Brain microvascular endothelial cell (primary cell): ENCODE measurements at regions not wholly inside any gene's neighbourhood (a gene's known extent, or its start where the extent isn't known, plus 50 kb on each side); places are given as distances from the start of the nearest gene placed in this dataset.

Source experiments
- DNase-seq: peaks from one replicate; pipeline ENCODE4 v3.0.0-alpha.2; 2020
- H3K27ac ChIP-seq: fragments of 250-450 bp; sonication (Bioruptor Pico); 2 replicates; pipeline ENCODE4 v1.5.1; 2020; ENCODE audit warnings: mild to moderate bottlenecking, moderate library complexity
- H3K27me3 ChIP-seq: fragments of 250-450 bp; sonication (Bioruptor Pico); replicated peaks from 2 replicates; pipeline ENCODE4 v1.5.1; 2020; ENCODE audit warnings: mild to moderate bottlenecking
- H3K36me3 ChIP-seq: fragments of 250-450 bp; sonication (Bioruptor Pico); replicated peaks from 2 replicates; pipeline ENCODE4 v1.5.1; 2020; ENCODE audit warnings: mild to moderate bottlenecking
- H3K4me3 ChIP-seq: 2 replicates; pipeline ENCODE4 v1.5.1; 2011; ENCODE audit warnings: low read depth, mild to moderate bottlenecking, control low read depth, low read length, moderate library complexity
- in situ Hi-C: cut with HindIII; loops from 2 replicates; pipeline ENCODE4 v1.10.0; 2017; ENCODE audit warnings: low sequenced_read_pairs, low pct_ligation_motif_present
- TF ChIP-seq, protein P1 (sequence below): IDR thresholded peaks from 2 replicates; pipeline ENCODE4 v1.5.1; 2011; ENCODE audit warnings: low read depth, mild to moderate bottlenecking, moderate library complexity, low read length, control low read depth, inconsistent platforms; ENCODE audit errors: missing control alignments

DNA sequence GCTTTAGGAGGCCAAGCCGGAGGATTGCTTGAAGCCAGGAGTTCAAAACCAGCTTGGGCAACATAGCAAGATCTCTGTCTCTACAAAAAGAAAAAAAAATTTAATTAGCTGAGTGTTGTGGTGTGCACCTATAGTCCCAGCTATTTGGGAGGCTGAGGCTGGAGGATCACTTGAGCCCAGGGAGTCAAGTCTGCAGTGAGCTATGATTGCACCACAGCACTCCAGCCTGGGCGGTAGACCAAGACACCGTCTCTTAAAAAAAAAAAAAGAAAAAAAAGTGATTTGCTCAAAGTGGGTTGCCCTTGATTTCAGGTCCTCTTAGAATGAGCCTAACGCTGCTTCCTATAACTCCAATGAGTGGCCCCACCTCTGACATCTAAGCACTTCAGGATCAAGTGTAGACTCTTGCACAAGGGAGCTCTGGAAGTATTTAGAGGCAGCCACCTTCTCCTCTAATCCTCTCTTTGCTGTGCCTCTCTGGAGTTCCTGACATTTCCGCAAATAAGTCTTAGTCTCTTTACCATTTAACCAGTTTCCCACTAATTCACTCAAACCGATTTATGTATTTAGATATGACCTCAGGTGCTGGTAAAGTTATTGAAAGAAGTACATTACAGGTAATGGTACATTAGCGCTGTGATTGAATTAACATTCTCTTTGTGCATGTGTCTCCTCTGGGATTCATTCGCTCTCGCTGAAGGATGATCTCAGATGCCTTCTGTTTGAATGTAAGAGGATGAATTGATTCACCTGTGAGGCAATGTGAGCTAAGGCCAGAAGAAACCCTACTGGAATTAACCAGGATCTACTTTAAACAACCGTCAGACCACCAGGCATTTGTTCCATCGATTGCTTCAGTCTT is 60.8 kb upstream of the CELF2 start:
- H3K27me3 ChIP-seq: no peaks in the 10 kb centered on the region
- no peak for DNase-seq
- in situ Hi-C loops: no loop called here

DNA sequence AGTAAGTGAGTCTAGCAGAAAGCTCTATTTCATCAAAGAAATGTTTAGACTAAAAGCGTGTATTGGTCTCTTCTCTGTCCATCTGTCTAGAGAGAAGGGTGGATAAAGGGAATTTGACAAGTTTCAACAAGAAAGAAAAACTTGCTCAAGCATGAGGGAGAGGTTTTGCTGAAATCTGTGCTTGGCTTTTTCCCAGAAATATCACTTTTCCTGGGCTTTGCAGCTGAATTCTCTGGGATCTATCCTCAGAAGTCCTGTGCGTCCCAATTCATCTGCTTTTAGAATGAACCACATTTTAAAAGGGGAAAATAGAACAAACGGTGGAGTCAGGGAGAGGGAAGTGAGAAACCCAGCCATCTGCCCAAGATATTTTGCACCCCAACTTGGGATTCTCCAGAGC is 59.6 kb upstream of the CELF2 start:
- TF ChIP-seq, protein P1, sequence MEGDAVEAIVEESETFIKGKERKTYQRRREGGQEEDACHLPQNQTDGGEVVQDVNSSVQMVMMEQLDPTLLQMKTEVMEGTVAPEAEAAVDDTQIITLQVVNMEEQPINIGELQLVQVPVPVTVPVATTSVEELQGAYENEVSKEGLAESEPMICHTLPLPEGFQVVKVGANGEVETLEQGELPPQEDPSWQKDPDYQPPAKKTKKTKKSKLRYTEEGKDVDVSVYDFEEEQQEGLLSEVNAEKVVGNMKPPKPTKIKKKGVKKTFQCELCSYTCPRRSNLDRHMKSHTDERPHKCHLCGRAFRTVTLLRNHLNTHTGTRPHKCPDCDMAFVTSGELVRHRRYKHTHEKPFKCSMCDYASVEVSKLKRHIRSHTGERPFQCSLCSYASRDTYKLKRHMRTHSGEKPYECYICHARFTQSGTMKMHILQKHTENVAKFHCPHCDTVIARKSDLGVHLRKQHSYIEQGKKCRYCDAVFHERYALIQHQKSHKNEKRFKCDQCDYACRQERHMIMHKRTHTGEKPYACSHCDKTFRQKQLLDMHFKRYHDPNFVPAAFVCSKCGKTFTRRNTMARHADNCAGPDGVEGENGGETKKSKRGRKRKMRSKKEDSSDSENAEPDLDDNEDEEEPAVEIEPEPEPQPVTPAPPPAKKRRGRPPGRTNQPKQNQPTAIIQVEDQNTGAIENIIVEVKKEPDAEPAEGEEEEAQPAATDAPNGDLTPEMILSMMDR: no peak
- in situ Hi-C loops: no loop called here
- no peak for DNase-seq
- Histone ChIP-seq H3K4me3 (no peak overlapping the region), H3K36me3 (no peaks in the 10 kb centered on the region), H3K27ac (no peak overlapping the region), H3K27me3 (no peaks in the 10 kb centered on the region)

More for the DNA sequence above, 60.8 kb upstream of the CELF2 start:
- no peaks in the 10 kb centered on the region for H3K36me3 ChIP-seq
- TF ChIP-seq, protein P1: no peak
- no peak overlapping the region for H3K4me3 ChIP-seq
- H3K27ac ChIP-seq: no peak overlapping the region

DNA sequence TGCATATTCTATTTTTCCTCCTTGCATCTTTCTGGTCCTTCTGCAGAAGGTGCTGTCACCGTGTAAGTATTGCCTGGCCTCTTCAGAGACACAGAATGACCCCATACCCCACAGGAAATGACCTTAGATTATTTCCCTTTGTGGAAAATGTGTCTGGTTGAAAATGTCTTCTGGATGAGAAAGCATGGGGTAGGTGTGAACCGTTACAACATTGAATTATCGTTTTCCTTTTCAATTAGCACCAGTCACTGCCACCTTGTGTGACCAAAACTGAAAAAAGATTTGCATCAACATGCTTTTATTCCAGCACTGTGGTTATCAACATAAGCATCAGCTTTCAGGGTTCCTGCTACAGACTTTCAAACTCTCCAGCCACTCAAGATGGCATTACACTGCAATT is 58.0 kb upstream of the CELF2 start:
- TF ChIP-seq, protein P1: no peak
- Histone ChIP-seq H3K36me3 (no peaks in the 10 kb centered on the region), H3K27me3 (no peaks in the 10 kb centered on the region), H3K27ac (no peak overlapping the region), H3K4me3 (no peak overlapping the region)
- DNase-seq: no peak
- in situ Hi-C loops: no loop called here

DNA sequence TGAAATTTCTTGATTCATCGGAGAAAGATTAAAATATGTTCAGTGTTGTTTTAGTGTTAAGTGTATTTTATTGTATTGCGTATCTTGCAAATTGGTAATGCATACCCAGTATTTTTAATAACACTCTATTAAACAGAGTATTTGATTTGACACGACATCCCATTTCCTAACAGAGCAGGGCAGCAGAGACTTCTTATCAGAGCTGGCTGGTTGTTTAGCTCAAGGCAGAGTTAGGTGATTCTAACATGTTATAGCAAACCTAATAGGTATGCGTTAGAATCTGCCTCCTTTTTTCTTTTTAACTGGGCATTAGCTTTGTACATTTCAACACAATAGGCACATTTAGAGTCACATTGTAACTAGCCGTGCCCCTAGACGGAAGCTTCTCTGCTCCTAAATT is 57.1 kb upstream of the CELF2 start:
- no peak for DNase-seq
- no peaks in the 10 kb centered on the region for H3K27me3 ChIP-seq
- H3K36me3 ChIP-seq: no peaks in the 10 kb centered on the region
- in situ Hi-C loops: no loop called here
- no peak overlapping the region for H3K27ac ChIP-seq
- TF ChIP-seq, protein P1: no peak
- H3K4me3 ChIP-seq: no peak overlapping the region

DNA sequence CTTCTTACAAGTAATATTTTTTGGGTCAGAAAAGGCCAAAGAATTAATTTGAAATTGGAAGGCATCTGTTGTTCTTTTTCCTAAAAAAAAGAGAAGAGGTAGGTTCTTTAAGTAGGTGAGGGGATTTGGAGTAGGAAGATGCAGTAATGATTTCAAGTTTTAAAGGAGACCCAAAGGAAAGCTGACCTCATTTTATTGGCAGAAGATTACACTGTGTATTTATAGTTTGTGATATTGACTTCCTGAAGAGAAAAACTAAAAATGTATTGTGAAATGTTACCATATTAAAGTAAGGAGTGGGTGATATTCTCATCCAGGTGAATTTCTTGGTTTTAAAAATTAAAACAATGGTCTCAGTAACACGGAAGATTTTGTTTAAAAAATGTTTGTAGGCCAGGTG is 56.6 kb upstream of the CELF2 start:
- no peaks in the 10 kb centered on the region for H3K27me3 ChIP-seq
- H3K27ac ChIP-seq: no peak overlapping the region
- no peak for DNase-seq
- no peak overlapping the region for H3K4me3 ChIP-seq
- TF ChIP-seq, protein P1: no peak
- in situ Hi-C loops: no loop called here
- no peaks in the 10 kb centered on the region for H3K36me3 ChIP-seq

DNA sequence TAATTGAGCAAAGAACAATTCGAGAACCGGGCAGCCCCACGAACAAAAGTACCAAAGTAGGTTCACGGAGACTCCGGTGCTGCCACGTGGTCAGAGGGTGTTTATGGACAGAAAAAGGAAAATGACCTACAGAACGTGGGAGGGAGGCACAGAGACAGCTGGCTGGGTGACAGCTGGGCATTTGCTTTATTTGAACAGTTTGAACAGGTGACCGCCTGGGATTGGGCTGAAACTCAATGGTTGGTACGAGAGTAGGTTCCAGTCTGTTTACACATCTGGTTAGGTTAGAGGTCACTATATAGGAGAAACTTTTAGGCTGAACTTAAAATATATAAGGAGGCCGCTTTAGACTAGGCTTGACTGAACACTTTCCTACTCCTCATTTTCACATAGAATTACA is 50.6 kb upstream of the CELF2 start:
- no peak for DNase-seq
- H3K36me3 ChIP-seq: no peaks in the 10 kb centered on the region

More for the DNA sequence above, 50.6 kb upstream of the CELF2 start:
- no peak overlapping the region for H3K27ac ChIP-seq
- in situ Hi-C loops: no loop called here
- TF ChIP-seq, protein P1: no peak
- H3K4me3 ChIP-seq: no peak overlapping the region
- H3K27me3 ChIP-seq: no peaks in the 10 kb centered on the region
